GM23248 (cell line): ENCODE measurements at regions not wholly inside any gene's neighbourhood (a gene's known extent, or its start where the extent isn't known, plus 50 kb on each side); places are given as distances from the start of the nearest gene placed in this dataset.

Source experiments
- EZH2 ChIP-seq: fragments of 200-600 bp; sonication (generic); IDR thresholded peaks from 2 replicates; pipeline ENCODE4 v1.6.1; 2018; ENCODE audit warnings: antibody characterized with exemption, mild to moderate bottlenecking; ENCODE audit not compliant: insufficient read depth, poor library complexity, severe bottlenecking
- EZH2phosphoT487 ChIP-seq: fragments of 200-600 bp; sonication (generic); IDR thresholded peaks from 2 replicates; pipeline ENCODE4 v1.6.1; 2018; ENCODE audit warnings: antibody characterized with exemption, moderate library complexity, mild to moderate bottlenecking, low read depth; ENCODE audit not compliant: insufficient read depth

GRCh38 chr13:80040196-80040980 is 300.5 kb downstream of the SPRY2 start:
- TF ChIP-seq EZH2 (no peak), EZH2phosphoT487 (peak; percentile 84; the same call in 1 of the 2 replicates)
